CD8-positive, alpha-beta memory T cell (primary cell): ENCODE measurements at regions not wholly inside any gene's neighbourhood (a gene's known extent, or its start where the extent isn't known, plus 50 kb on each side); places are given as distances from the start of the nearest gene placed in this dataset.
A peak's percentile ranks its signal among the peaks of the same experiment; 100 is the strongest.
"Not testable (repeated sequence)": the region's sequence is repeated elsewhere in the genome, so short reads cannot be mapped to it uniquely, and the experiment has no call there.

Source experiments
- CTCF ChIA-PET: fragments of 350-600 bp; sonication (Branson Sonifier 250); formaldehyde crosslinking; loops from one replicate; lab custom pipeline; 2021; ENCODE audit warnings: antibody characterized with exemption; lab: Charles Lee
- POLR2A ChIA-PET: fragments of 350-600 bp; sonication (Branson Sonifier 250); formaldehyde crosslinking; loops from one replicate; lab custom pipeline; 2021; ENCODE audit warnings: antibody characterized with exemption; lab: Charles Lee
- DNase-seq, 5 donors: peaks; one replicate each; pipeline versions ENCODE4 v3.0.0 to v3.0.0-alpha.2; 2020 to 2022; ENCODE audit warnings: mixed read lengths in 1 of 5
- H3K27ac ChIP-seq: one replicate; pipeline ENCODE4 v1.7.0; 2013; ENCODE audit warnings: low read depth, mild to moderate bottlenecking, low read length, moderate library complexity
- H3K27me3 ChIP-seq: 2 replicates; pipeline ENCODE4 v1.7.0; 2013; ENCODE audit warnings: low read length, mild to moderate bottlenecking; ENCODE audit not compliant: insufficient read depth, poor library complexity, severe bottlenecking
- H3K36me3 ChIP-seq: 2 replicates; pipeline ENCODE4 v1.7.0; 2013; ENCODE audit warnings: mild to moderate bottlenecking, low read length, moderate library complexity; ENCODE audit not compliant: insufficient read depth
- H3K4me1 ChIP-seq: 2 replicates; pipeline ENCODE4 v1.7.0; 2013; ENCODE audit warnings: mild to moderate bottlenecking, low read length, moderate library complexity; ENCODE audit not compliant: insufficient read depth
- H3K4me3 ChIP-seq: 2 replicates; pipeline ENCODE4 v1.7.0; 2013; ENCODE audit warnings: mild to moderate bottlenecking, low read length
- H3K9me3 ChIP-seq: 2 replicates; pipeline ENCODE4 v1.7.0; 2013; ENCODE audit warnings: mild to moderate bottlenecking, low read length
- H3K27ac Mint-ChIP-seq, 8 donors: one replicate each; pipeline ENCODE4 v1.8.0; 2020 to 2021; ENCODE audit warnings: mixed read lengths in 8 of 8, mild to moderate bottlenecking in 6 of 8, inconsistent platforms in 3 of 8, moderate library complexity in 3 of 8
- H3K27me3 Mint-ChIP-seq, 2 donors: one replicate each; pipeline ENCODE4 v1.8.0; 2020 to 2021; ENCODE audit warnings: mixed read lengths in 2 of 2, mild to moderate bottlenecking in 1 of 2, moderate library complexity in 1 of 2
- H3K36me3 Mint-ChIP-seq, 3 donors: one replicate each; pipeline ENCODE4 v1.8.0; 2020 to 2021; ENCODE audit warnings: mixed read lengths in 3 of 3, inconsistent platforms in 1 of 3, mild to moderate bottlenecking in 1 of 3
- H3K4me1 Mint-ChIP-seq, 3 donors: one replicate each; pipeline ENCODE4 v1.8.0; 2020 to 2021; ENCODE audit warnings: mixed read lengths in 3 of 3, inconsistent platforms in 1 of 3, mild to moderate bottlenecking in 1 of 3
- H3K4me3 Mint-ChIP-seq, 7 donors: one replicate each; pipeline ENCODE4 v1.8.0; 2020 to 2021; ENCODE audit warnings: mixed read lengths in 7 of 7, mild to moderate bottlenecking in 6 of 7, moderate library complexity in 4 of 7, inconsistent platforms in 2 of 7
- H3K9me3 Mint-ChIP-seq, 5 donors: one replicate each; pipeline ENCODE4 v1.8.0; 2020 to 2022; ENCODE audit warnings: mixed read lengths in 5 of 5, mild to moderate bottlenecking in 3 of 5, moderate library complexity in 2 of 5, inconsistent platforms in 1 of 5

GRCh38 chr7:24425664-24426063, 141.7 kb downstream of the NPY start:
- H3K36me3 ChIP-seq: no peaks in the 10 kb centered on the region
- no peak overlapping the region for H3K27ac ChIP-seq
- no peak overlapping the region for H3K27ac Mint-ChIP-seq
- peaks cover 0 to 6% (median 0%) of the 10 kb centered on the region in 5 donors for H3K9me3 Mint-ChIP-seq
- H3K4me1 ChIP-seq: no peaks in the 10 kb centered on the region
- H3K4me3 Mint-ChIP-seq: no peak overlapping the region
- H3K9me3 ChIP-seq: no peaks in the 10 kb centered on the region
- POLR2A ChIA-PET: no interaction called here
- no peaks in the 10 kb centered on the region for H3K27me3 ChIP-seq
- no peak overlapping the region for H3K4me3 ChIP-seq
- peaks cover 0 to 4% (median 0%) of the 10 kb centered on the region in 3 donors for H3K36me3 Mint-ChIP-seq
- CTCF ChIA-PET: no interaction called here
- DNase-seq: no peak
- no peaks in the 10 kb centered on the region for H3K4me1 Mint-ChIP-seq
- H3K27me3 Mint-ChIP-seq: peaks cover 0 to 7% of the 10 kb centered on the region in 2 donors

GRCh38 chr7:24427048-24427447, 143.1 kb downstream of the NPY start:
- Histone ChIP-seq H3K4me3 (no peak overlapping the region), H3K4me1 (no peaks in the 10 kb centered on the region), H3K36me3 (no peaks in the 10 kb centered on the region), H3K27me3 (no peaks in the 10 kb centered on the region), H3K27ac (no peak overlapping the region), H3K9me3 (no peaks in the 10 kb centered on the region)
- H3K27me3 Mint-ChIP-seq: peaks cover 0 to 7% of the 10 kb centered on the region in 2 donors
- H3K9me3 Mint-ChIP-seq: peaks cover 0 to 6% (median 0%) of the 10 kb centered on the region in 5 donors
- DNase-seq: no peak
- POLR2A ChIA-PET: no interaction called here
- H3K4me1 Mint-ChIP-seq: no peaks in the 10 kb centered on the region
- CTCF ChIA-PET: no interaction called here
- no peak overlapping the region for H3K27ac Mint-ChIP-seq
- no peak overlapping the region for H3K4me3 Mint-ChIP-seq
- peaks cover 0 to 4% (median 0%) of the 10 kb centered on the region in 3 donors for H3K36me3 Mint-ChIP-seq

- Histone ChIP-seq H3K4me1 (no peaks in the 10 kb centered on the region), H3K9me3 (no peaks in the 10 kb centered on the region), H3K27ac (no peak overlapping the region), H3K27me3 (no peaks in the 10 kb centered on the region), H3K4me3 (no peak overlapping the region), H3K36me3 (no peaks in the 10 kb centered on the region)
- peaks cover 0 to 2% (median 0%) of the 10 kb centered on the region in 3 donors for H3K36me3 Mint-ChIP-seq
- peaks cover 0 to 6% (median 0%) of the 10 kb centered on the region in 5 donors for H3K9me3 Mint-ChIP-seq
- peak overlapping the region in 1 of 8 donors; percentile 34 for H3K27ac Mint-ChIP-seq
- CTCF ChIA-PET: no interaction called here
- H3K27me3 Mint-ChIP-seq: peaks cover 0 to 7% of the 10 kb centered on the region in 2 donors
- POLR2A ChIA-PET: no interaction called here
- no peak overlapping the region for H3K4me3 Mint-ChIP-seq
- no peak for DNase-seq
- H3K4me1 Mint-ChIP-seq: no peaks in the 10 kb centered on the region
These were observed 144.6 kb upstream of the PALS2 start for GRCh38 chr7:24428676-24429075.

GRCh38 chr7:24432677-24433076, 140.6 kb upstream of the PALS2 start:
- no peaks in the 10 kb centered on the region for H3K27me3 ChIP-seq
- no peaks in the 10 kb centered on the region for H3K36me3 ChIP-seq
- H3K4me3 ChIP-seq: no peak overlapping the region
- ChIA-PET CTCF (no interaction called here), POLR2A (no interaction called here)
- H3K9me3 Mint-ChIP-seq: no peaks in the 10 kb centered on the region
- no peak overlapping the region for H3K27ac ChIP-seq
- H3K27ac Mint-ChIP-seq: no peak overlapping the region
- no peaks in the 10 kb centered on the region for H3K4me1 Mint-ChIP-seq
- no peaks in the 10 kb centered on the region for H3K9me3 ChIP-seq
- no peaks in the 10 kb centered on the region for H3K4me1 ChIP-seq
- H3K36me3 Mint-ChIP-seq: no peaks in the 10 kb centered on the region
- no peak overlapping the region for H3K4me3 Mint-ChIP-seq
- H3K27me3 Mint-ChIP-seq: peaks cover 0 to 3% of the 10 kb centered on the region in 2 donors
- no peak for DNase-seq

- no peak overlapping the region for H3K27ac ChIP-seq
- POLR2A ChIA-PET: no interaction called here
- H3K27me3 ChIP-seq: no peaks in the 10 kb centered on the region
- H3K4me3 Mint-ChIP-seq: no peak overlapping the region
- H3K9me3 Mint-ChIP-seq: no peaks in the 10 kb centered on the region
- no peak overlapping the region for H3K4me3 ChIP-seq
- peaks cover 0 to 9% (median 5%) of the 10 kb centered on the region in 3 donors for H3K4me1 Mint-ChIP-seq
- H3K4me1 ChIP-seq: no peaks in the 10 kb centered on the region
- no peaks in the 10 kb centered on the region for H3K36me3 Mint-ChIP-seq
- CTCF ChIA-PET: no interaction called here
- no peak for DNase-seq
- no peak overlapping the region for H3K27ac Mint-ChIP-seq
- H3K27me3 Mint-ChIP-seq: no peaks in the 10 kb centered on the region
- H3K36me3 ChIP-seq: no peaks in the 10 kb centered on the region
- H3K9me3 ChIP-seq: no peaks in the 10 kb centered on the region
These were observed 138.3 kb upstream of the PALS2 start for GRCh38 chr7:24434972-24435371.

- no peak overlapping the region for H3K4me3 Mint-ChIP-seq
- POLR2A ChIA-PET: no interaction called here
- Histone ChIP-seq H3K4me3 (no peak overlapping the region), H3K27ac (no peak overlapping the region), H3K9me3 (no peaks in the 10 kb centered on the region), H3K27me3 (no peaks in the 10 kb centered on the region), H3K4me1 (no peaks in the 10 kb centered on the region), H3K36me3 (no peaks in the 10 kb centered on the region)
- H3K27me3 Mint-ChIP-seq: no peaks in the 10 kb centered on the region
- no peak for DNase-seq
- CTCF ChIA-PET: no interaction called here
- H3K36me3 Mint-ChIP-seq: no peaks in the 10 kb centered on the region
- no peaks in the 10 kb centered on the region for H3K9me3 Mint-ChIP-seq
- peaks cover 3 to 15% (median 10%) of the 10 kb centered on the region in 3 donors for H3K4me1 Mint-ChIP-seq
- no peak overlapping the region for H3K27ac Mint-ChIP-seq
These were observed 136.9 kb upstream of the PALS2 start for GRCh38 chr7:24436131-24436920.

GRCh38 chr7:24438232-24438631, 135.0 kb upstream of the PALS2 start:
- ChIA-PET CTCF (no interaction called here), POLR2A (no interaction called here)
- Histone ChIP-seq H3K9me3 (no peaks in the 10 kb centered on the region), H3K27me3 (no peaks in the 10 kb centered on the region), H3K36me3 (no peaks in the 10 kb centered on the region), H3K4me3 (no peak overlapping the region), H3K4me1 (peaks cover 6% of the 10 kb centered on the region), H3K27ac (no peak overlapping the region)
- no peak overlapping the region for H3K4me3 Mint-ChIP-seq
- DNase-seq: no peak
- peaks cover 14 to 30% (median 20%) of the 10 kb centered on the region in 3 donors for H3K4me1 Mint-ChIP-seq
- no peaks in the 10 kb centered on the region for H3K9me3 Mint-ChIP-seq
- H3K27me3 Mint-ChIP-seq: no peaks in the 10 kb centered on the region
- no peak overlapping the region for H3K27ac Mint-ChIP-seq
- H3K36me3 Mint-ChIP-seq: no peaks in the 10 kb centered on the region

- H3K27ac Mint-ChIP-seq, H3K27me3 ChIP-seq, H3K36me3 Mint-ChIP-seq, H3K27me3 Mint-ChIP-seq, CTCF ChIA-PET, H3K4me1 ChIP-seq, H3K4me3 Mint-ChIP-seq, H3K4me3 ChIP-seq, H3K27ac ChIP-seq, DNase-seq, POLR2A ChIA-PET, H3K9me3 ChIP-seq, H3K36me3 ChIP-seq, H3K9me3 Mint-ChIP-seq: not testable (repeated sequence)
- peaks cover 17 to 31% (median 20%) of the 10 kb centered on the region in 3 donors for H3K4me1 Mint-ChIP-seq
These were observed 134.1 kb upstream of the PALS2 start for GRCh38 chr7:24439104-24439503.
